GM23338 (cell line): ENCODE measurements at regions not wholly inside any gene's neighbourhood (a gene's known extent, or its start where the extent isn't known, plus 50 kb on each side); places are given as distances from the start of the nearest gene placed in this dataset.

ENCODE experiments used
- ATAC-seq: fragments of 200-7000 bp; cut with Tn5 transposase; 3 replicates; pipeline ENCODE4 v1.9.1; 2020
- DNase-seq: peaks from one replicate; pipeline ENCODE4 v3.0.0-alpha.2; 2015; ENCODE audit warnings: low spot score
- H2AFZ ChIP-seq: fragments of 200-600 bp; sonication (generic); 2 replicates; pipeline ENCODE4 v1.8.0; 2016; ENCODE audit warnings: antibody characterized with exemption, mild to moderate bottlenecking, moderate library complexity
- H3F3A ChIP-seq: fragments of 200-600 bp; sonication (generic); replicated peaks from 2 replicates; pipeline ENCODE4 v1.8.0; 2017; ENCODE audit warnings: antibody characterized with exemption, mixed run types, low read depth
- H3K27ac ChIP-seq: fragments of 200-600 bp; sonication (generic); 2 replicates; pipeline ENCODE4 v1.6.1; 2016; ENCODE audit warnings: low read depth
- H3K27me3 ChIP-seq: fragments of 200-600 bp; sonication (generic); 2 replicates; pipeline ENCODE4 v1.8.0; 2016; ENCODE audit warnings: mild to moderate bottlenecking, mixed run types, moderate library complexity; ENCODE audit not compliant: insufficient read depth
- H3K36me3 ChIP-seq: fragments of 200-600 bp; sonication (generic); 2 replicates; pipeline ENCODE4 v1.8.0; 2016; ENCODE audit warnings: mild to moderate bottlenecking; ENCODE audit not compliant: insufficient read depth
- H3K4me1 ChIP-seq: fragments of 200-600 bp; sonication (generic); 2 replicates; pipeline ENCODE4 v1.8.0; 2016; ENCODE audit warnings: mild to moderate bottlenecking, moderate library complexity; ENCODE audit not compliant: insufficient read depth
- H3K4me2 ChIP-seq: fragments of 200-600 bp; sonication (generic); 2 replicates; pipeline ENCODE4 v1.7.1; 2017; ENCODE audit warnings: mixed run types
- H3K4me3 ChIP-seq: fragments of 200-600 bp; sonication (generic); 2 replicates; pipeline ENCODE4 v1.6.1; 2016; ENCODE audit warnings: mixed run types
- H3K79me2 ChIP-seq: fragments of 200-600 bp; sonication (generic); replicated peaks from 2 replicates; pipeline ENCODE4 v1.8.0; 2017; ENCODE audit warnings: mild to moderate bottlenecking; ENCODE audit not compliant: insufficient read depth
- H3K9me2 ChIP-seq: fragments of 200-600 bp; sonication (generic); 2 replicates; pipeline ENCODE4 v1.8.0; 2017; ENCODE audit not compliant: insufficient read depth
- H4K20me1 ChIP-seq: fragments of 200-600 bp; sonication (generic); replicated peaks from 2 replicates; pipeline ENCODE4 v1.8.0; 2017; ENCODE audit warnings: mild to moderate bottlenecking; ENCODE audit not compliant: insufficient read depth
- H3K27ac Mint-ChIP-seq: 2 replicates; pipeline ENCODE4 v1.8.0; 2020; ENCODE audit warnings: inconsistent platforms, mild to moderate bottlenecking, moderate library complexity, mixed read lengths
- H3K27me3 Mint-ChIP-seq: 3 replicates; pipeline ENCODE4 v1.8.0; 2022; ENCODE audit warnings: low read depth, mild to moderate bottlenecking, moderate library complexity, mixed read lengths, inconsistent platforms; ENCODE audit not compliant: insufficient read depth, poor library complexity
- H3K36me3 Mint-ChIP-seq: 3 replicates; pipeline ENCODE4 v1.8.0; 2021; ENCODE audit warnings: low read depth, mild to moderate bottlenecking, inconsistent platforms, moderate library complexity, mixed read lengths
- H3K4me1 Mint-ChIP-seq: 3 replicates; pipeline ENCODE4 v1.8.0; 2020; ENCODE audit warnings: mild to moderate bottlenecking, inconsistent platforms, mixed read lengths
- H3K4me3 Mint-ChIP-seq: 3 replicates; pipeline ENCODE4 v1.8.0; 2021; ENCODE audit warnings: moderate library complexity, mild to moderate bottlenecking, inconsistent platforms, mixed read lengths
- H3K9me3 Mint-ChIP-seq: 3 replicates; pipeline ENCODE4 v1.8.0; 2020; ENCODE audit warnings: moderate library complexity, mild to moderate bottlenecking, inconsistent platforms, mixed read lengths
- CREB1 ChIP-seq: fragments of 250-450 bp; sonication (Bioruptor Pico); IDR thresholded peaks from 2 replicates; pipeline ENCODE4 v1.5.0; 2020; ENCODE audit warnings: low read depth, mild to moderate bottlenecking, moderate library complexity
- EZH2 ChIP-seq: fragments of 200-600 bp; sonication (generic); IDR thresholded peaks from one replicate; pipeline ENCODE4 v1.8.0; 2017; ENCODE audit warnings: antibody characterized with exemption, mild to moderate bottlenecking, low read depth; ENCODE audit not compliant: unreplicated experiment
- EZH2phosphoT487 ChIP-seq: fragments of 200-600 bp; sonication (generic); IDR thresholded peaks from one replicate; pipeline ENCODE4 v1.8.1; 2018; ENCODE audit warnings: antibody characterized with exemption; ENCODE audit not compliant: unreplicated experiment
- JUNB ChIP-seq: IDR thresholded peaks from one replicate; pipeline ENCODE4 v1.6.1; 2016; ENCODE audit warnings: antibody characterized with exemption; ENCODE audit not compliant: unreplicated experiment
- NANOG ChIP-seq: IDR thresholded peaks from 2 replicates; pipeline ENCODE4 v1.6.1; 2016; ENCODE audit warnings: antibody characterized with exemption, borderline replicate concordance
- POLR2AphosphoS5 ChIP-seq: IDR thresholded peaks from 2 replicates; pipeline ENCODE4 v1.6.1; 2016; ENCODE audit warnings: antibody characterized with exemption, low read depth
- ZNF331 ChIP-seq: fragments of 250-450 bp; sonication (Bioruptor Pico); IDR thresholded peaks from 2 replicates; pipeline ENCODE4 v1.5.0; 2020; ENCODE audit warnings: low read depth, mild to moderate bottlenecking, moderate library complexity
- TF ChIP-seq, protein P1 (sequence below), 2 experiments: fragments of 200-600 bp in 1 of 2; sonication (generic) in 1 of 2; conservative IDR thresholded peaks; 2 replicates each; pipeline versions ENCODE4 v1.5.1 to v1.6.1; 2016 to 2017; ENCODE audit warnings: antibody characterized with exemption in 2 of 2, low read depth in 2 of 2, mild to moderate bottlenecking in 2 of 2, moderate library complexity in 1 of 2
- TF ChIP-seq, protein P2 (sequence below): fragments of 250-450 bp; sonication (Bioruptor Pico); IDR thresholded peaks from 2 replicates; pipeline ENCODE4 v1.5.0; 2020; ENCODE audit warnings: mild to moderate bottlenecking, moderate library complexity
- TF ChIP-seq, protein P3 (sequence below): IDR thresholded peaks from 2 replicates; pipeline ENCODE4 v1.6.1; 2016; ENCODE audit warnings: antibody characterized with exemption

GRCh38 chr13:47215736-47216135 lies 318.9 kb upstream of the HTR2A start:
- Histone ChIP-seq H3K4me3 (no peak overlapping the region), H4K20me1 (no peaks in the 10 kb centered on the region), H3K27ac (no peak overlapping the region), H3K79me2 (no peaks in the 10 kb centered on the region), H3K4me2 (no peak overlapping the region), H3K4me1 (peaks cover 9% of the 10 kb centered on the region; the same call in 1 of the 2 replicates), H2AFZ (no peak overlapping the region), H3F3A (no peaks in the 10 kb centered on the region), H3K27me3 (no peaks in the 10 kb centered on the region), H3K36me3 (no peaks in the 10 kb centered on the region), H3K9me2 (0 out of 2 replicates have a peak, but pooled peaks cover 3% of the 10 kb centered on the region)
- no peak overlapping the region for H3K27ac Mint-ChIP-seq
- no peaks in the 10 kb centered on the region for H3K36me3 Mint-ChIP-seq
- no peak overlapping the region for H3K4me3 Mint-ChIP-seq
- TF ChIP-seq, protein P1, sequence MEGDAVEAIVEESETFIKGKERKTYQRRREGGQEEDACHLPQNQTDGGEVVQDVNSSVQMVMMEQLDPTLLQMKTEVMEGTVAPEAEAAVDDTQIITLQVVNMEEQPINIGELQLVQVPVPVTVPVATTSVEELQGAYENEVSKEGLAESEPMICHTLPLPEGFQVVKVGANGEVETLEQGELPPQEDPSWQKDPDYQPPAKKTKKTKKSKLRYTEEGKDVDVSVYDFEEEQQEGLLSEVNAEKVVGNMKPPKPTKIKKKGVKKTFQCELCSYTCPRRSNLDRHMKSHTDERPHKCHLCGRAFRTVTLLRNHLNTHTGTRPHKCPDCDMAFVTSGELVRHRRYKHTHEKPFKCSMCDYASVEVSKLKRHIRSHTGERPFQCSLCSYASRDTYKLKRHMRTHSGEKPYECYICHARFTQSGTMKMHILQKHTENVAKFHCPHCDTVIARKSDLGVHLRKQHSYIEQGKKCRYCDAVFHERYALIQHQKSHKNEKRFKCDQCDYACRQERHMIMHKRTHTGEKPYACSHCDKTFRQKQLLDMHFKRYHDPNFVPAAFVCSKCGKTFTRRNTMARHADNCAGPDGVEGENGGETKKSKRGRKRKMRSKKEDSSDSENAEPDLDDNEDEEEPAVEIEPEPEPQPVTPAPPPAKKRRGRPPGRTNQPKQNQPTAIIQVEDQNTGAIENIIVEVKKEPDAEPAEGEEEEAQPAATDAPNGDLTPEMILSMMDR (conservative IDR thresholded peaks at IDR 0.05; ENCODE audit: low read depth in 2 of 2): no peak
- TF ChIP-seq, protein P2, sequence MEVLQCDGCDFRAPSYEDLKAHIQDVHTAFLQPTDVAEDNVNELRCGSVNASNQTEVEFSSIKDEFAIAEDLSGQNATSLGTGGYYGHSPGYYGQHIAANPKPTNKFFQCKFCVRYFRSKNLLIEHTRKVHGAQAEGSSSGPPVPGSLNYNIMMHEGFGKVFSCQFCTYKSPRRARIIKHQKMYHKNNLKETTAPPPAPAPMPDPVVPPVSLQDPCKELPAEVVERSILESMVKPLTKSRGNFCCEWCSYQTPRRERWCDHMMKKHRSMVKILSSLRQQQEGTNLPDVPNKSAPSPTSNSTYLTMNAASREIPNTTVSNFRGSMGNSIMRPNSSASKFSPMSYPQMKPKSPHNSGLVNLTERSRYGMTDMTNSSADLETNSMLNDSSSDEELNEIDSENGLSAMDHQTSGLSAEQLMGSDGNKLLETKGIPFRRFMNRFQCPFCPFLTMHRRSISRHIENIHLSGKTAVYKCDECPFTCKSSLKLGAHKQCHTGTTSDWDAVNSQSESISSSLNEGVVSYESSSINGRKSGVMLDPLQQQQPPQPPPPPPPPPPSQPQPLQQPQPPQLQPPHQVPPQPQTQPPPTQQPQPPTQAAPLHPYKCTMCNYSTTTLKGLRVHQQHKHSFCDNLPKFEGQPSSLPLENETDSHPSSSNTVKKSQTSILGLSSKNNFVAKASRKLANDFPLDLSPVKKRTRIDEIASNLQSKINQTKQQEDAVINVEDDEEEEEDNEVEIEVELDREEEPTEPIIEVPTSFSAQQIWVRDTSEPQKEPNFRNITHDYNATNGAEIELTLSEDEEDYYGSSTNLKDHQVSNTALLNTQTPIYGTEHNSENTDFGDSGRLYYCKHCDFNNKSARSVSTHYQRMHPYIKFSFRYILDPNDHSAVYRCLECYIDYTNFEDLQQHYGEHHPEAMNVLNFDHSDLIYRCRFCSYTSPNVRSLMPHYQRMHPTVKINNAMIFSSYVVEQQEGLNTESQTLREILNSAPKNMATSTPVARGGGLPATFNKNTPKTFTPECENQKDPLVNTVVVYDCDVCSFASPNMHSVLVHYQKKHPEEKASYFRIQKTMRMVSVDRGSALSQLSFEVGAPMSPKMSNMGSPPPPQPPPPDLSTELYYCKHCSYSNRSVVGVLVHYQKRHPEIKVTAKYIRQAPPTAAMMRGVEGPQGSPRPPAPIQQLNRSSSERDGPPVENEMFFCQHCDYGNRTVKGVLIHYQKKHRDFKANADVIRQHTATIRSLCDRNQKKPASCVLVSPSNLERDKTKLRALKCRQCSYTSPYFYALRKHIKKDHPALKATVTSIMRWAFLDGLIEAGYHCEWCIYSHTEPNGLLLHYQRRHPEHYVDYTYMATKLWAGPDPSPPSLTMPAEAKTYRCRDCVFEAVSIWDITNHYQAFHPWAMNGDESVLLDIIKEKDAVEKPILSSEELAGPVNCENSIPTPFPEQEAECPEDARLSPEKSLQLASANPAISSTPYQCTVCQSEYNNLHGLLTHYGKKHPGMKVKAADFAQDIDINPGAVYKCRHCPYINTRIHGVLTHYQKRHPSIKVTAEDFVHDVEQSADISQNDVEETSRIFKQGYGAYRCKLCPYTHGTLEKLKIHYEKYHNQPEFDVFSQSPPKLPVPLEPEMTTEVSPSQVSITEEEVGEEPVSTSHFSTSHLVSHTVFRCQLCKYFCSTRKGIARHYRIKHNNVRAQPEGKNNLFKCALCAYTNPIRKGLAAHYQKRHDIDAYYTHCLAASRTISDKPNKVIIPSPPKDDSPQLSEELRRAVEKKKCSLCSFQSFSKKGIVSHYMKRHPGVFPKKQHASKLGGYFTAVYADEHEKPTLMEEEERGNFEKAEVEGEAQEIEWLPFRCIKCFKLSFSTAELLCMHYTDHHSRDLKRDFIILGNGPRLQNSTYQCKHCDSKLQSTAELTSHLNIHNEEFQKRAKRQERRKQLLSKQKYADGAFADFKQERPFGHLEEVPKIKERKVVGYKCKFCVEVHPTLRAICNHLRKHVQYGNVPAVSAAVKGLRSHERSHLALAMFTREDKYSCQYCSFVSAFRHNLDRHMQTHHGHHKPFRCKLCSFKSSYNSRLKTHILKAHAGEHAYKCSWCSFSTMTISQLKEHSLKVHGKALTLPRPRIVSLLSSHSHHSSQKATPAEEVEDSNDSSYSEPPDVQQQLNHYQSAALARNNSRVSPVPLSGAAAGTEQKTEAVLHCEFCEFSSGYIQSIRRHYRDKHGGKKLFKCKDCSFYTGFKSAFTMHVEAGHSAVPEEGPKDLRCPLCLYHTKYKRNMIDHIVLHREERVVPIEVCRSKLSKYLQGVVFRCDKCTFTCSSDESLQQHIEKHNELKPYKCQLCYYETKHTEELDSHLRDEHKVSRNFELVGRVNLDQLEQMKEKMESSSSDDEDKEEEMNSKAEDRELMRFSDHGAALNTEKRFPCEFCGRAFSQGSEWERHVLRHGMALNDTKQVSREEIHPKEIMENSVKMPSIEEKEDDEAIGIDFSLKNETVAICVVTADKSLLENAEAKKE (CRISPR knock-in tag): no peak
- TF ChIP-seq ZNF331 (CRISPR knock-in tag) (no peak), EZH2phosphoT487 (no peak)
- ATAC-seq (no peak), DNase-seq (peak; percentile 39)
- H3K9me3 Mint-ChIP-seq: no peaks in the 10 kb centered on the region
- peaks cover 8% of the 10 kb centered on the region for H3K4me1 Mint-ChIP-seq
- H3K27me3 Mint-ChIP-seq: no peaks in the 10 kb centered on the region

DNA sequence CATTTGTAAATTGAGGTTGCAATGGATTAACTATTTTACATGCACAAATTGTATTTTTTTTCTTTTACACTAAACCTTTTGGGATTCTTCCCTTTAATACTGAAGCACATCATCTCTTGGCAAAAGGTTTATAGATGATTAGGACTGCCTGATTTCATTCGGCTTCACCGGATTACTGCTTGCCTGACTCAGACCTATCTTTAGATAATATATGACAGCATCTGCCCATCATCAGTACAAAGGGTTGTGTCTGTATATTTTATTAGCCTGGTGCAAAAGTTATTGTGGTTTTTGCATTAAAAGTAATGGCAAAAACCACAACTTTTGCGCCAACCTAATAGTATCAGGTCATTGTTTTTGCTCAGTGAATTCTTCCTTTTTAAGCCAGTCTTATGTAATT lies 316.2 kb upstream of the HTR2A start:
- no peaks in the 10 kb centered on the region for H3K9me2 ChIP-seq
- no peak for ATAC-seq
- H3K27ac ChIP-seq: no peak overlapping the region
- Mint-ChIP-seq H3K27ac (no peak overlapping the region), H3K4me3 (no peak overlapping the region), H3K4me1 (peaks cover 12% of the 10 kb centered on the region), H3K9me3 (no peaks in the 10 kb centered on the region), H3K36me3 (no peaks in the 10 kb centered on the region), H3K27me3 (peaks cover 1% of the 10 kb centered on the region)
- no peaks in the 10 kb centered on the region for H3K79me2 ChIP-seq
- no peaks in the 10 kb centered on the region for H4K20me1 ChIP-seq
- no peaks in the 10 kb centered on the region for H3K36me3 ChIP-seq
- H3K27me3 ChIP-seq: no peaks in the 10 kb centered on the region
- H3K4me2 ChIP-seq: no peak overlapping the region
- no peaks in the 10 kb centered on the region for H3F3A ChIP-seq
- peaks cover 13% of the 10 kb centered on the region; the same call in 1 of the 2 replicates for H3K4me1 ChIP-seq
- DNase-seq: no peak
- H3K4me3 ChIP-seq: no peak overlapping the region
- H2AFZ ChIP-seq: no peak overlapping the region
- TF ChIP-seq JUNB (no peak), POLR2AphosphoS5 (no peak), CREB1 (CRISPR knock-in tag) (no peak), ZNF331 (CRISPR knock-in tag) (no peak), NANOG (no peak), EZH2 (no peak)
- TF ChIP-seq, protein P3, sequence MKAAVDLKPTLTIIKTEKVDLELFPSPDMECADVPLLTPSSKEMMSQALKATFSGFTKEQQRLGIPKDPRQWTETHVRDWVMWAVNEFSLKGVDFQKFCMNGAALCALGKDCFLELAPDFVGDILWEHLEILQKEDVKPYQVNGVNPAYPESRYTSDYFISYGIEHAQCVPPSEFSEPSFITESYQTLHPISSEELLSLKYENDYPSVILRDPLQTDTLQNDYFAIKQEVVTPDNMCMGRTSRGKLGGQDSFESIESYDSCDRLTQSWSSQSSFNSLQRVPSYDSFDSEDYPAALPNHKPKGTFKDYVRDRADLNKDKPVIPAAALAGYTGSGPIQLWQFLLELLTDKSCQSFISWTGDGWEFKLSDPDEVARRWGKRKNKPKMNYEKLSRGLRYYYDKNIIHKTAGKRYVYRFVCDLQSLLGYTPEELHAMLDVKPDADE: no peak
